ENCODE measurements at regions not wholly inside any gene's neighbourhood (a gene's known extent, or its start where the extent isn't known, plus 50 kb on each side); places are given as distances from the start of the nearest gene placed in this dataset.

DNA sequence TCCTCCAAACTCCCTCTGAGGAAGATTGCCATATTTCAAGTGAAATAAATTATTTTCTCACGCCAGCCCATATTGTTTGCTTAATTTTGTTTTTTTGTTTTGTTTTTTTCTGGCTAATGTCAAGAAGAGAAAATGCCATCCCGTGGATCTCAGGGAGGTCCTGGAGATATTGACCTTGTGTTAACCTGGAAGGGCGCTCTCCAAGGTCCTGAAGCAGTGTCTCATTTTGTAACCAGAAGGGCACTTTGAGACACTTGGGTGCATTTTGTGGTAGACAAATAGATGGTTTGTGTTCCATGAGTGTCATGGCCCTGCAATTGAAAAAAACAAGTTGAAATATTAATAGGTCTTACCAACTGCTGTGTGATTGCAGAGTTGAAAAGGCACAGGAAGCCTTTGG lies 268.9 kb downstream of the SUDS3 start:
- Histone ChIP-seq H3K4me3 (no peak overlapping the region), H3K27ac (no peak overlapping the region), H3K27me3 (no peaks in the 10 kb centered on the region), H3K36me3 (no peaks in the 10 kb centered on the region), H3K9me3 (no peaks in the 10 kb centered on the region), H3K4me1 (ENCODE audit: insufficient read depth) (no peaks in the 10 kb centered on the region)
- intact Hi-C loops (cut with DNase I): no loop called here
- no peak for DNase-seq
- WGBS, 3 donors: 12 to 22% (median 18%) methylated on average over 3 of the region's 3 CpGs
- no peak for TF ChIP-seq EP300 (IDR thresholded peaks at IDR 0.05)
- TF ChIP-seq, protein P1, sequence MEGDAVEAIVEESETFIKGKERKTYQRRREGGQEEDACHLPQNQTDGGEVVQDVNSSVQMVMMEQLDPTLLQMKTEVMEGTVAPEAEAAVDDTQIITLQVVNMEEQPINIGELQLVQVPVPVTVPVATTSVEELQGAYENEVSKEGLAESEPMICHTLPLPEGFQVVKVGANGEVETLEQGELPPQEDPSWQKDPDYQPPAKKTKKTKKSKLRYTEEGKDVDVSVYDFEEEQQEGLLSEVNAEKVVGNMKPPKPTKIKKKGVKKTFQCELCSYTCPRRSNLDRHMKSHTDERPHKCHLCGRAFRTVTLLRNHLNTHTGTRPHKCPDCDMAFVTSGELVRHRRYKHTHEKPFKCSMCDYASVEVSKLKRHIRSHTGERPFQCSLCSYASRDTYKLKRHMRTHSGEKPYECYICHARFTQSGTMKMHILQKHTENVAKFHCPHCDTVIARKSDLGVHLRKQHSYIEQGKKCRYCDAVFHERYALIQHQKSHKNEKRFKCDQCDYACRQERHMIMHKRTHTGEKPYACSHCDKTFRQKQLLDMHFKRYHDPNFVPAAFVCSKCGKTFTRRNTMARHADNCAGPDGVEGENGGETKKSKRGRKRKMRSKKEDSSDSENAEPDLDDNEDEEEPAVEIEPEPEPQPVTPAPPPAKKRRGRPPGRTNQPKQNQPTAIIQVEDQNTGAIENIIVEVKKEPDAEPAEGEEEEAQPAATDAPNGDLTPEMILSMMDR (IDR thresholded peaks at IDR 0.05): no peak
- TF ChIP-seq POLR2A (IDR thresholded peaks at IDR 0.05): no peak

- Histone ChIP-seq H3K27me3 (no peaks in the 10 kb centered on the region), H3K4me1 (ENCODE audit: insufficient read depth) (no peaks in the 10 kb centered on the region), H3K4me3 (no peak overlapping the region), H3K9me3 (no peaks in the 10 kb centered on the region), H3K36me3 (no peaks in the 10 kb centered on the region), H3K27ac (no peak overlapping the region)
- intact Hi-C loops (cut with DNase I): no loop called here
- WGBS, 3 donors: 78 to 85% (median 84%) methylated on average over 19 of the region's 19 CpGs
- TF ChIP-seq POLR2A (IDR thresholded peaks at IDR 0.05) (no peak), EP300 (IDR thresholded peaks at IDR 0.05) (no peak)
- TF ChIP-seq, protein P1 (IDR thresholded peaks at IDR 0.05): no peak
- DNase-seq: no peak
Observed at GRCh38 chr12:118649765-118650585, 273.6 kb downstream of the SUDS3 start.

GRCh38 chr12:118650586-118650960 lies 274.2 kb downstream of the SUDS3 start:
- Histone ChIP-seq H3K36me3 (no peaks in the 10 kb centered on the region), H3K9me3 (no peaks in the 10 kb centered on the region), H3K27me3 (no peaks in the 10 kb centered on the region), H3K27ac (no peak overlapping the region), H3K4me1 (ENCODE audit: insufficient read depth) (no peaks in the 10 kb centered on the region), H3K4me3 (no peak overlapping the region)
- TF ChIP-seq, protein P1 (IDR thresholded peaks at IDR 0.05): no peak
- TF ChIP-seq EP300 (IDR thresholded peaks at IDR 0.05) (no peak), POLR2A (IDR thresholded peaks at IDR 0.05) (no peak)
- DNase-seq: no peak
- 89 to 93% (median 90%) methylated on average over 7 of the region's 7 CpGs for WGBS, 3 donors
- intact Hi-C loops (cut with DNase I): no loop called here

- Histone ChIP-seq H3K4me1 (ENCODE audit: insufficient read depth) (no peaks in the 10 kb centered on the region), H3K36me3 (no peaks in the 10 kb centered on the region), H3K4me3 (no peak overlapping the region), H3K27me3 (no peaks in the 10 kb centered on the region), H3K27ac (no peak overlapping the region), H3K9me3 (no peaks in the 10 kb centered on the region)
- DNase-seq: no peak
- WGBS, 3 donors: 44 to 53% (median 53%) methylated on average over 2 of the region's 2 CpGs
- TF ChIP-seq EP300 (IDR thresholded peaks at IDR 0.05): no peak
- TF ChIP-seq, protein P1 (IDR thresholded peaks at IDR 0.05): no peak
- TF ChIP-seq POLR2A (IDR thresholded peaks at IDR 0.05): no peak
- intact Hi-C loops (cut with DNase I): no loop called here
Observed at GRCh38 chr12:118651487-118651886, 275.1 kb downstream of the SUDS3 start.
